Prostate gland (tissue), 2 donors: ENCODE measurements at regions not wholly inside any gene's neighbourhood (a gene's known extent, or its start where the extent isn't known, plus 50 kb on each side); places are given as distances from the start of the nearest gene placed in this dataset.
"Not testable (repeated sequence)": the region's sequence is repeated elsewhere in the genome, so short reads cannot be mapped to it uniquely, and the experiment has no call there.

Experiments
- DNase-seq: peaks from one replicate; pipeline ENCODE4 v3.0.0-alpha.2; 2019; ENCODE audit warnings: low spot score
- H3K27ac ChIP-seq, 2 donors: fragments of 200-600 bp; sonication (generic); 2 replicates each; pipeline ENCODE4 v1.5.1; 2017 to 2019
- H3K27me3 ChIP-seq: fragments of 200-600 bp; sonication (generic); replicated peaks from 2 replicates; pipeline ENCODE4 v1.5.1; 2019; ENCODE audit not compliant: insufficient read depth
- H3K36me3 ChIP-seq, 2 donors: fragments of 200-600 bp; sonication (generic); 1 replicate in 1 of 2; 2 replicates in 1 of 2; pipeline versions ENCODE4 v1.5.1 to v1.8.1; 2017 to 2019
- H3K4me1 ChIP-seq: fragments of 200-600 bp; sonication (generic); replicated peaks from 2 replicates; pipeline ENCODE4 v1.5.1; 2019
- H3K4me3 ChIP-seq, 2 donors: fragments of 200-600 bp; sonication (generic); 2 replicates each; pipeline ENCODE4 v1.5.1; 2017 to 2019
- H3K9me3 ChIP-seq: fragments of 200-600 bp; sonication (generic); 2 replicates; pipeline ENCODE4 v1.5.1; 2017
- POLR2A ChIP-seq: fragments of 450-650 bp; IDR thresholded peaks from one replicate; pipeline ENCODE4 v1.6.1; 2016; ENCODE audit warnings: antibody characterized with exemption, mild to moderate bottlenecking
- POLR2AphosphoS5 ChIP-seq: sonication (generic); formaldehyde crosslinking; IDR thresholded peaks from one replicate; pipeline ENCODE4 v1.6.1; 2017; ENCODE audit warnings: antibody characterized with exemption
- WGBS: methylation state at CpG from one replicate; pipeline ENCODE4 v1.1.5; 2018; 5-methylcytosine and 5-hydroxymethylcytosine counted together
- intact Hi-C: fragments of 100-400 bp; cut with DNase I; formaldehyde crosslinking; loops from one replicate; pipeline ENCODE4 v1.14.2; 2022
- TF ChIP-seq, protein P1 (sequence below), 4 experiments: fragments of 200-600 bp in 2 of 4; fragments of 450-650 bp in 2 of 4; sonication (generic) in 2 of 4; IDR thresholded peaks; 1 replicate in 3 of 4; 2 replicates in 1 of 4; pipeline ENCODE4 v1.5.1; 2016 to 2019; ENCODE audit warnings: antibody characterized with exemption in 4 of 4, mild to moderate bottlenecking in 2 of 4, moderate library complexity in 2 of 4

DNA sequence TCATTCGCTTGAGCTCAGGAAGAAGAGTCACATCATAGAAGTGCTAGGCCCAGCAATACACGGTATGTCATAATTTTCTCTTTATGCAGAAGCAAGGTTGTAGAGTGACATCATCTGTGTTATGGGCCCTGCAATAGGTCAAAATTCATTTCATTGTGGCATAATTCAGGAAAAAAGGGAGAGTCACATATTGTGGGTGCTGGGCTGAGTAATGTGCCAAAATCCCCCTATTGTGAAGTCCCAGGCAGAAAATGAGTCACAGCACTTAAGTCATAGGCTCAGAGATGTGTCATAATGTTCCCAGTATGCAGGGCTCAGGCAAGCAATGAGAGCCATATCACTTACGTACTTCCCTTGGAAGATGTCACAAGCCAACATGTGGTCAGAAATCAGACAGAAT, 1092.6 kb upstream of the AMELY start:
- WGBS = 91% methylated on average over 3 of the region's 3 CpGs
- Histone ChIP-seq H3K4me3 (no peak overlapping the region), H3K27ac (no peak overlapping the region), H3K27me3 (no peaks in the 10 kb centered on the region), H3K36me3 (no peaks in the 10 kb centered on the region), H3K4me1 (no peaks in the 10 kb centered on the region), H3K9me3 (no peaks in the 10 kb centered on the region)
- intact Hi-C loops = no loop called here
- no peak for DNase-seq
- TF ChIP-seq, protein P1, sequence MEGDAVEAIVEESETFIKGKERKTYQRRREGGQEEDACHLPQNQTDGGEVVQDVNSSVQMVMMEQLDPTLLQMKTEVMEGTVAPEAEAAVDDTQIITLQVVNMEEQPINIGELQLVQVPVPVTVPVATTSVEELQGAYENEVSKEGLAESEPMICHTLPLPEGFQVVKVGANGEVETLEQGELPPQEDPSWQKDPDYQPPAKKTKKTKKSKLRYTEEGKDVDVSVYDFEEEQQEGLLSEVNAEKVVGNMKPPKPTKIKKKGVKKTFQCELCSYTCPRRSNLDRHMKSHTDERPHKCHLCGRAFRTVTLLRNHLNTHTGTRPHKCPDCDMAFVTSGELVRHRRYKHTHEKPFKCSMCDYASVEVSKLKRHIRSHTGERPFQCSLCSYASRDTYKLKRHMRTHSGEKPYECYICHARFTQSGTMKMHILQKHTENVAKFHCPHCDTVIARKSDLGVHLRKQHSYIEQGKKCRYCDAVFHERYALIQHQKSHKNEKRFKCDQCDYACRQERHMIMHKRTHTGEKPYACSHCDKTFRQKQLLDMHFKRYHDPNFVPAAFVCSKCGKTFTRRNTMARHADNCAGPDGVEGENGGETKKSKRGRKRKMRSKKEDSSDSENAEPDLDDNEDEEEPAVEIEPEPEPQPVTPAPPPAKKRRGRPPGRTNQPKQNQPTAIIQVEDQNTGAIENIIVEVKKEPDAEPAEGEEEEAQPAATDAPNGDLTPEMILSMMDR (IDR thresholded peaks at IDR 0.05) = no peak
- TF ChIP-seq POLR2A = no peak
- no peak for TF ChIP-seq POLR2AphosphoS5

DNA sequence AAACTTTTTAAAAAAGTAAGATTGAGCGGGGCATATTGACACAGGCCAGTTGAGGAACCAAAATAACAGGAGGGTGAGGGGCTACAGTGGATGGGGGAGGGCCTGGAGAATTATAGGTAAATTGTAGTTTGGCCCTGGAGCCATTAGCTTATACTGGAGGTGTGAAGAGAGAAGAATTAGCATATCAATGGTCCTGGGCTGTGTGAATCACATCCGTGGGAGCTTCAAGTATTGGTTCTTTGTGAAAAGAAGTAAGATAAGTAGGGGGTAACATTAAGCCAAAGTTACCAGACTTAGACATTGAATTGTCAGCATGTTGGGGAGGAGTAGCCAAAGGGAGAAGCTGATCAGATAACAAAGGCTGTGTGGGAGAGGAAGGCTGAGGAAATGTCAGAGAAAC, 1085.2 kb upstream of the AMELY start:
- H3K4me3 ChIP-seq = no peak overlapping the region
- no peaks in the 10 kb centered on the region for H3K4me1 ChIP-seq
- H3K27me3 ChIP-seq = no peaks in the 10 kb centered on the region
- H3K27ac ChIP-seq = no peak overlapping the region
- H3K9me3 ChIP-seq = no peaks in the 10 kb centered on the region
- H3K36me3 ChIP-seq = no peaks in the 10 kb centered on the region
- intact Hi-C loops = no loop called here
- TF ChIP-seq, protein P1 (IDR thresholded peaks at IDR 0.05) = no peak
- TF ChIP-seq POLR2A (no peak), POLR2AphosphoS5 (no peak)
- no peak for DNase-seq
- 61% methylated on average over 2 of the region's 2 CpGs for WGBS

DNA sequence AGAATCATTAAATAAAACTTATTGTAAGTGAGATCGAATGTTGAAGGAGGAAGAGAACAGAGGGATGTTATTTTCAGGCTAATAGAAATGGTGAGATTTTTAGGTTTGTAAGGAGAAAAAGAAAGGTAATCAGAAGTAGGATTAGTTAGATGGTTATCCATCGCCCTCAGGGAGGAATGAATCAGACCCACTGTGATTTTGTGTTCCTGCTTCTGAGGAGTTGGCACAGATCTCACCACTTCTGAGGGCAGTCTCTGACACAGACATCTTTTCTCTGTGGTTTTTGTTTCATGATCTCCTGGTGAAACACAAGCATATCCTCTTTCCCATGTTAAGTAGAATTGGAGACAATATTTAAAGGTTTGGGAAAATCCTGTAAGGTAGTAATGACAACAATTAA, 1083.2 kb upstream of the AMELY start:
- H3K4me3 ChIP-seq, H3K36me3 ChIP-seq, DNase-seq, intact Hi-C loops, H3K4me1 ChIP-seq, H3K27me3 ChIP-seq, H3K9me3 ChIP-seq, H3K27ac ChIP-seq: not testable (repeated sequence)
- 55% methylated on average over 2 of the region's 2 CpGs for WGBS

DNA sequence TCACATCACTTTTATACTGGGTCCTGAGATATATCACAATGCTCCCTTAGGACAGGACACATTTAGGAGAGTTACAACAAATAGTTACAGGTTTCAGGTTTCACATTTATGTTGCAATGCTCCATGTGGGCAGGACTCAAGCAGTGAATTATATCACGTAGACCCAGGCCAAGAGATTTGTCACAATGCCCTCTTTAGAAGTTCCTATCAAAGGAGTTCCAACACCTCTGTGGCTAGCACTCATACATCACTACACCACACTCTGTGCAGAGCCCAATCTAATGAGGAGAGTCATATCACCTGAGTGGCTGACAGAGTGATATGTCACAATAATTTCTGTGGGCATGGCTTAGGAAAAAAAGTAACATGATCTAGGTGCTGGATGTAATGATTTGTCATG, 1068.2 kb upstream of the AMELY start:
- H3K9me3 ChIP-seq = no peaks in the 10 kb centered on the region
- WGBS = 33% methylated on average over 1 of the region's 1 CpG
- no peak overlapping the region for H3K4me3 ChIP-seq
- H3K27me3 ChIP-seq = no peaks in the 10 kb centered on the region
- intact Hi-C loops = no loop called here
- no peak for TF ChIP-seq POLR2AphosphoS5
- no peak for TF ChIP-seq POLR2A
- TF ChIP-seq, protein P1 (IDR thresholded peaks at IDR 0.05) = no peak
- no peaks in the 10 kb centered on the region for H3K36me3 ChIP-seq
- H3K4me1 ChIP-seq = no peaks in the 10 kb centered on the region
- no peak overlapping the region for H3K27ac ChIP-seq
- no peak for DNase-seq

DNA sequence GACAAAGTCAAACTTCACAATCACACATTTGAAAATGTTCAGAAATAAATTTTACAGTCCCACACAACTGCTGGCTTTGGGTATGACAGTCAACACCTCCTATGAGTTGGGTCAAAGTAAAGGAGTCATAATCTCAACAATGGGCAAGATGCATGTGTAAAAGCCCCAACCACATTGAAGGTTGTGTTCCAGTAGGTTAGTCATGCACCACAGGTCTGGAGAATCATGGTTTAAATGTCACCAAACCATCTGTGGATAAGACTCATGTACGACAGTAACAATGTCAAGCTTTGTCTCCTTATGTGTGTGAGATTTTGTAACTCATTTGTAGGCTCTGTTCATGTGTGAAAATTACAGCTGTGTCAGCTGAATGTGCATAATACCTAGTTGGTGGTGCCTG, 1065.7 kb upstream of the AMELY start:
- Histone ChIP-seq H3K27me3 (no peaks in the 10 kb centered on the region), H3K27ac (no peak overlapping the region), H3K36me3 (no peaks in the 10 kb centered on the region), H3K9me3 (no peaks in the 10 kb centered on the region), H3K4me3 (no peak overlapping the region), H3K4me1 (no peaks in the 10 kb centered on the region)
- TF ChIP-seq POLR2AphosphoS5 (no peak), POLR2A (no peak)
- TF ChIP-seq, protein P1 (IDR thresholded peaks at IDR 0.05) = no peak
- WGBS = 86% methylated on average over 1 of the region's 1 CpG
- DNase-seq = no peak
- intact Hi-C loops = no loop called here

DNA sequence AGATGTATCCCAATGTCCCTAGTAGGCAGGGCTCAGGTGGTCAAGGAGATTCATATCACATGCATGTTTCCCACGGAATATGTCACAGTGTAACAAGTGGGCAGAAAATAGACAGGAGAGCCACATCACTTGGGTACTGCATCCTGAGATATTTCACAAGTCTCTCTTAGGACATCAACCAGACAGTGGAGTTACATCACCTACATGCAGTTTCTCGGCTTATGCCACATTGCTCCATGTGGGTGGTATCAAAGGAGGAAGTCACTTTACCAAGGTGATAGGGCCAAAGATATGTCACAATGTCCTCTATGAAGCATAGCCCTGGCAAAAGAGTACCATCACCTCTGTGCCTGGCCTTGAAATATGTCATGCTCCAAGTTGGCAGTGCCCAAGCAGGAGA, 1056.7 kb upstream of the AMELY start:
- intact Hi-C loops = no loop called here
- Histone ChIP-seq H3K4me3 (no peak overlapping the region), H3K27ac (no peak overlapping the region), H3K4me1 (no peaks in the 10 kb centered on the region), H3K9me3 (no peaks in the 10 kb centered on the region), H3K27me3 (no peaks in the 10 kb centered on the region), H3K36me3 (no peaks in the 10 kb centered on the region)
- TF ChIP-seq, protein P1 (IDR thresholded peaks at IDR 0.05) = no peak
- TF ChIP-seq POLR2A = no peak
- no peak for DNase-seq
- 95% methylated on average over 2 of the region's 2 CpGs for WGBS
